A673 (cell line): ENCODE measurements at regions not wholly inside any gene's neighbourhood (a gene's known extent, or its start where the extent isn't known, plus 50 kb on each side); places are given as distances from the start of the nearest gene placed in this dataset.
"Not testable (repeated sequence)": the region's sequence is repeated elsewhere in the genome, so short reads cannot be mapped to it uniquely, and the experiment has no call there.

ENCODE experiments used
- EZH2 ChIP-seq: fragments of 200-600 bp; sonication (generic); IDR thresholded peaks from 2 replicates; pipeline ENCODE4 v1.6.1; 2017; ENCODE audit warnings: borderline replicate concordance, low read depth, mild to moderate bottlenecking, mixed read lengths, antibody characterized with exemption, low read length; ENCODE audit not compliant: poor library complexity, severe bottlenecking
- TF ChIP-seq, protein P1 (sequence below): fragments of 300-800, 200-600 bp; sonication (generic); conservative IDR thresholded peaks from 2 replicates; pipeline ENCODE4 v1.5.1; 2017; ENCODE audit warnings: low read depth, mild to moderate bottlenecking, antibody characterized with exemption, low read length, moderate library complexity, mixed read lengths

DNA sequence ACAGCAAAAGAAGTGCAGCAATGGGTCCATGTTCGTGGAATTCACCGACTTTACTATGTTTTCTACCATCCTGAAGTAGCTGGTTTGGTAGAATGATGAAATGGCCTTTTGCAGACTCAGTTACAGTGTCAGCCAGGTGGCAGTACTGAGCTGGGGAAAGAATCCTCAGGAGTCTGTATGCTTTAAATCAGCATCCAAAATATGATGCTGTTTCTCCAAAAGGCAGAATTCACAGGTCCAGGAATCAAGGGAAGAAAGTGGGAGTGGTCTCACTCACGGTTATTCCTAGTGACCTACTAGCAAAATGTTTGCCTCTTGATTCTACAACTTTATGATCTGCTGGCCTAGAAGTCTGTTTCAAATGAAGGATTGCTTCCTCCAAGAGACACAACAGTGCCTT, 287.1 kb downstream of the SPATA31A6 start:
- TF ChIP-seq, protein P1, sequence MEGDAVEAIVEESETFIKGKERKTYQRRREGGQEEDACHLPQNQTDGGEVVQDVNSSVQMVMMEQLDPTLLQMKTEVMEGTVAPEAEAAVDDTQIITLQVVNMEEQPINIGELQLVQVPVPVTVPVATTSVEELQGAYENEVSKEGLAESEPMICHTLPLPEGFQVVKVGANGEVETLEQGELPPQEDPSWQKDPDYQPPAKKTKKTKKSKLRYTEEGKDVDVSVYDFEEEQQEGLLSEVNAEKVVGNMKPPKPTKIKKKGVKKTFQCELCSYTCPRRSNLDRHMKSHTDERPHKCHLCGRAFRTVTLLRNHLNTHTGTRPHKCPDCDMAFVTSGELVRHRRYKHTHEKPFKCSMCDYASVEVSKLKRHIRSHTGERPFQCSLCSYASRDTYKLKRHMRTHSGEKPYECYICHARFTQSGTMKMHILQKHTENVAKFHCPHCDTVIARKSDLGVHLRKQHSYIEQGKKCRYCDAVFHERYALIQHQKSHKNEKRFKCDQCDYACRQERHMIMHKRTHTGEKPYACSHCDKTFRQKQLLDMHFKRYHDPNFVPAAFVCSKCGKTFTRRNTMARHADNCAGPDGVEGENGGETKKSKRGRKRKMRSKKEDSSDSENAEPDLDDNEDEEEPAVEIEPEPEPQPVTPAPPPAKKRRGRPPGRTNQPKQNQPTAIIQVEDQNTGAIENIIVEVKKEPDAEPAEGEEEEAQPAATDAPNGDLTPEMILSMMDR, result peak; percentile 47
- TF ChIP-seq EZH2, result not testable (repeated sequence)
